Prostate gland (tissue), 2 donors: ENCODE measurements at regions not wholly inside any gene's neighbourhood (a gene's known extent, or its start where the extent isn't known, plus 50 kb on each side); places are given as distances from the start of the nearest gene placed in this dataset.
"Not testable (repeated sequence)": the region's sequence is repeated elsewhere in the genome, so short reads cannot be mapped to it uniquely, and the experiment has no call there.

ENCODE experiments used
- CTCF ChIP-seq, 4 experiments: fragments of 200-600 bp in 2 of 4; fragments of 450-650 bp in 2 of 4; sonication (generic) in 2 of 4; IDR thresholded peaks; 1 replicate in 3 of 4; 2 replicates in 1 of 4; pipeline ENCODE4 v1.5.1; 2016 to 2019; ENCODE audit warnings: antibody characterized with exemption in 4 of 4, mild to moderate bottlenecking in 2 of 4, moderate library complexity in 2 of 4
- POLR2A ChIP-seq: fragments of 450-650 bp; IDR thresholded peaks from one replicate; pipeline ENCODE4 v1.6.1; 2016; ENCODE audit warnings: antibody characterized with exemption, mild to moderate bottlenecking

DNA sequence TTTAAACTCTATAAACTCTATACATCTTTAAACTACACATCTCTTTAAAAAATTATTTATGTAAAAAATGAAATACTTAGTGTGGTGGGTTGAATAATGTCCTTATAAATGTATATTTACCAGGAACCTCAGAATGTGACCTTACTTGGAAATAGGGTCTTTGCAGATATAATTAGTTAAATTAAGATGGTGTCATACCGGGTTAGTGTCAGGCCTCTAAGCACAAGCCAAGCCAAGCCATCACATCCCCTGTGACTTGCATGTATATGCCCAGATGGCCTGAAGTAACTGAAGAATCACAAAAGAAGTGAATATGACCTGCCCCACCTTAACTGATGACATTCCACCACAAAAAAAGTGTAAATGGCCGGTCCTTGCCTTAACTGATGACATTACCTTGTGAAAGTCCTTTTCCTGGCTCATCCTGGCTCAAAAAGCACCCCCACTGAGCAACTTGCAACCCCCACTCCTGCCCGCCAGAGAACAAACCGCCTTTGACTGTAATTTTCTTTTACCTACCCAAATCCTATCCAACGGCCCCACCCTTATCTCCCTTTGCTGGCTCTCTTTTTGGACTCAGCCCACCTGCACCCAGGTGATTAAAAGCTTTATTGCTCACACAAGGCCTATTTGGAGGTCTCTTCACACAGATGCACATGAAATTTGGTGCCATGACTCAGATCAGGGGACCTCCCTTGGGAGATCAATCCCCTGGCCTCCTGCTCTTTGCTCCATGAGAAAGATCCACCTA is 283.5 kb downstream of the AGTPBP1 start:
- TF ChIP-seq POLR2A; CTCF (IDR thresholded peaks at IDR 0.05): not testable (repeated sequence)
